ENCODE measurements at regions not wholly inside any gene's neighbourhood (a gene's known extent, or its start where the extent isn't known, plus 50 kb on each side); places are given as distances from the start of the nearest gene placed in this dataset.
"Not testable (repeated sequence)": the region's sequence is repeated elsewhere in the genome, so short reads cannot be mapped to it uniquely, and the experiment has no call there.

- DNase-seq (ENCODE audit: low read depth), result no peak
These were observed 86.2 kb upstream of the FRMPD4 start for GRCh38 chrX:12052109-12052508.

- DNase-seq (ENCODE audit: low read depth), result no peak
These were observed 80.2 kb upstream of the FRMPD4 start for GRCh38 chrX:12058087-12058486.

DNA sequence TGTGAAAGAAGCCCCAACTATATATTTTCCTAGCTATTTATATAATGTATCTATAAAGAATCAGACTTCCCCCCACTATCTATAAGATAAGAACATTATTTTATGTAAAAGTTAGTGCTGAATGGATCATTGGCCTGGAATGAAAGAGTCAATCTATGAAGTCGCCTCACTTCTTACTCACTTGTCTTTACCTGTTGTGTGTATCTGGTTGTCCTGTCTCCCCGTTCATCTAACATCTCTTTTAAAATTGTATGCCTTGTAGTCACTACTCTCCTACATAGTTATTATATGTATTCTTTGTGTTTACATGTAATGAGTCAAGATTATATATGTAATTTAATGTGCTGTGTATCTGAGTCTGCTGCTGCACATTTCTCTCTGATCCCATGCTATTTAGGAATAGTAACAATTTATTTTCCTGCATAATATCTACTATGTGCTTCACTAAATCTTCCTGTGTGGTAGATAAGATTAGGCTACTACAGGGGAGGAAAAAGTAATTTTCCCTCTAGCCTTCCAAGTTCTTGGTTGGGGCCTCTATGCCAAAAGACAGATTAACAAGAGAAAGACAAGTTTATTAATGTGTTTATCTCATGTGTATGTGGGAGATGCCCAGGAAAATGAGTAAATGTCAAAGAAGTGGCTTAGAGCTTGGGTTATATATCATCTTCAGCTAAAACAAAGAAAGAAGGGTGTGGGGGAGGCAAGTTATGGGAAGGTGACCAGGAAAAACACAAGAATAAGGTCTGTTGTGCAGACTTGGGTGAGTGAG is 77.6 kb upstream of the FRMPD4 start:
- DNase-seq (ENCODE audit: low read depth), result no peak

GRCh38 chrX:12065251-12065650 is 73.0 kb upstream of the FRMPD4 start:
- no peak for DNase-seq (ENCODE audit: low read depth)

DNA sequence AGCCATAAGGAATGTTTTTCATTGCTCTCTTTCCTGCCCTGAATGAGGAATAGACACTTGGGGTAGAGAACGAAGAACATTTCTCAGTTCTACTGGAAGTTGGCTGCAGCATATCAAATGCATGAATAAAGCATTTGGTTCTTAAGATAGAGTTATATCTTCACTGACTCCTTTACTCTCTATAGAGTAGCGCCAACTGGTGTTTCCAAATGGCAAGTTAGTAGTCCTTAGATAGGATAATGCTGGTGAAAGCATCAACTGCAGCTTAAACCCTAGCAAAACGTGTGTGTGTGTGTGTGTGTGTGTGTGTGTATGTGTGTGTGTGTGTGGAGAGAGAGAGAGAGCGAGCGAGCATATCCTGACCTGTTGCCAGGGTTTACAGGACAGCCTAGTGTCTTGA is 62.2 kb upstream of the FRMPD4 start:
- DNase-seq (ENCODE audit: low read depth), result no peak

DNA sequence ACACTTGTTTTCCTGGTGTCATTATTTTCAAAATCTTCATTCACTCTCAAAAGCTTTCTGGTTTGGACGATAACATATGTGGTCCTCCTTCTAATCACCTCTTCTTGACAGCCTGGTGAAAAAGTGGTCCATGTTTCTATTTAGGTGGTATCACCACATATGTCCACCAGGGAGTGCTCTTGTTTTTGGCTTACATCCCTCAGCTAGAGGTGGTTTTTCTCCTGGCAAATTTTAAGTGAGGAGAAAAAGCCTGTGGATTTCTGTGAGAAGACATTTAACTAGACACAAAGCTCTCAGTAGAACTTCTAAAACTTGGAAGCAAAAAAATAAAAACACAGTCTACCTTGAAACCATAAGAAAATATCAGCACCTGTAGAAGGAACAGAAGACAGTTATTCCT is 58.0 kb upstream of the FRMPD4 start:
- DNase-seq (ENCODE audit: low read depth), result no peak

DNA sequence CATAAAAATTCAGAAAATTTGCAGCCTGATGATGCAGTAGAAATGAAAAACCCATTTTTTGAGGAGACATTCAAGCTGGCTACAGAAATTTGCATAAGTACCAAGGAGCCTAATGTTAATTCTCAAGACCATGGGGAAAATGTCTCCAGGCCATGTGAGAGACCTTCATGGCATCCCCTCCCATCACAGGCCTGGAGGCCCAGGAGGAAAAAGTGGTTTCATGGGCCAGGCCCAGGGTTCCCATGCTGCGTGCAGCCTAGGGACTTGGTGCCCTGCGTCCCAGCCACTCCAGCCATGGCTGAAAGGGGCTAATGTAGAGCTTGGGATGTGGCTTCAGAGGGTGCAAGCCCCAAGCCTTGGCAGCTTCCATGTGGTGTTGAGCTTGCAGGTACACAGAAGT is 55.3 kb upstream of the FRMPD4 start:
- DNase-seq (ENCODE audit: low read depth), result not testable (repeated sequence)
